ENCODE measurements at regions not wholly inside any gene's neighbourhood (a gene's known extent, or its start where the extent isn't known, plus 50 kb on each side); places are given as distances from the start of the nearest gene placed in this dataset.

DNA sequence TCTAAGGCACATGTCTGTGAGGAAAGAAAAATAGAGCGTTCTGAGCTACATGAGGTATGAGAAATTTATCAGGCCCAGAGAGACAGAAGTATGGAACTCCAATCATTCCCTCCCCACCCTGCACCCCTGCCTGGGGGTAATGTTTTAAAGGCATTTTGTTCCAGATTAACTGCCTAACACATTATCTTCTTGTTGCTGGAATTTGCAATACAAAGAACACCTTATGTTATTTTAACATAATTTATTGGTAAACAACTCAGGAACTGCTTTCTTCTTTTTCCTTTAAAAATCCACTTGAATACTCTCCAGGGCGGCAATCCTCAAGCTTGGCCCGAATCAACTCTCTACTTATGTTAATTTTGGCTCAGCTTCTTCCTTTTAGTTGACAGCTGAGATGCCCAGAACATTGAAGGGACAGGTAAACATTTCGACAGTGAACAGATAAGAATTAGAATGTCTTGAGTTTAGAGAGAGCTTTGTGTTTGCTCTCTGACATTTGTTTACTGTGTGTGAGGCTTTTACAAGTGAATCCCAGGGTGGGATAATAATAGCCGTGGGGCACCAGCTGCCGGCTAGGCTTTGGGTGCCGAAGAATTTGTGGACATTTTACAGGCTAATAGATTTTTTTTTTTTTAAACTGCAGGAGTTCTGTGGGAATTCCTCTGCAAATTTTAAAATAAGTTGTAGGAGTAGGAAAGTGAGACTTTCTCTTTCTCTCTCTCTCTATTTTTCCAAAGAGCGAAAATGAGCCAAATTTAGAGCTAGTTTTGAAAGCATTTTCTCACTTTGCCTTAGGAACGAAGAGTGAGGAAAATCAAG is 96.4 kb upstream of the TAF11L2 start:
- Histone ChIP-seq H3K9ac (no peak overlapping the region), H3K4me3 (no peak overlapping the region), H3K4me2 (peak overlapping the region in 3 of 11 experiments; percentile 21 to 28 (median 22); a peak in 1 of 22 replicates), H3K4me1 (peaks cover 0 to 22% (median 4%) of the 10 kb centered on the region in 10 experiments; a peak in 7 of 20 replicates), H3K9me3 (replicated peaks in 1 of 11) (no peaks in the 10 kb centered on the region), H4K20me1 (no peaks in the 10 kb centered on the region), H3K27ac (no peak overlapping the region), H3K27me3 (no peaks in the 10 kb centered on the region), H3K36me3 (no peaks in the 10 kb centered on the region)
- TF ChIP-seq Cebpa-rat (IDR thresholded peaks at IDR 0.05), result no peak

DNA sequence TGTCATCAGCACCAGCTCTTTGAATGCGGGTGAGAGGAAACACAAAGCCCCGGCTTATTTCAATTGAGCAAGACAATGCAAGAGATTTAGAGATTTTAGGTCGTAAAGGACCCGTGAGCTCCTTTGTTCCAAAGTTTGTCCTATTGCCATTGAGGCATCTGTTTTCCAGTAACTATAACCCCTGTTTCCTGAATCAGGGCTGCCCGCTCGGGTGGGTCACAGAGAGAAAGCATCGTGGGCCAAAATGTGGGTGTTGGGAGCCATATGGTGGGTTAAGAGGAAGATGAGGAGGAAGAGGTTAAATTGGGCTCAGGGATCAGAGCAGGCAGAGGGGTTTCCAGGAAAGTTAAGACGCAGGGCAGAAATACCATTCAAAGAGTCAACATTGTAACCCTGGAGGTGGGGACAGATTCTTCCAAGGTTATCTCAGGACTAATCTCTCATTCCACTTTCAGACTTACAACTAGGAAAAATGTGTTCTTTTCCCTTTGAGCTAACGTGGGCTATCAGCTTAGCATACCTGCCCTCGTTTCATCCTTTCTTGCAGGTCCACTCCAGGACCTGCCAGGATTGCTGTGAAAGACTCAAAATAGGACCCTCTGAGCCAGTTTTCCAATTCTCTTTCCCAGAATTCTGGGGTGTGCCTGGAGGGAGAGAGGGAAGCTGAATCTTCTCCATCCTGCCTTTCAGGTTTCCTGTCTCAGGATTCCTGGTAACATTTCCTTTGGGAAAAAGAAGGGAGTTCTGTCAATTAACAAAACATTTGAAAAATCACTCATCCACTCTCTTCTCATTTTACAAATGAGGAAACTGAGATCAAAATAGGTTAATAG is 95.5 kb upstream of the TAF11L2 start:
- Histone ChIP-seq H3K4me1 (peaks cover 0 to 22% (median 4%) of the 10 kb centered on the region in 10 experiments; a peak in 7 of 20 replicates), H3K36me3 (no peaks in the 10 kb centered on the region)

DNA sequence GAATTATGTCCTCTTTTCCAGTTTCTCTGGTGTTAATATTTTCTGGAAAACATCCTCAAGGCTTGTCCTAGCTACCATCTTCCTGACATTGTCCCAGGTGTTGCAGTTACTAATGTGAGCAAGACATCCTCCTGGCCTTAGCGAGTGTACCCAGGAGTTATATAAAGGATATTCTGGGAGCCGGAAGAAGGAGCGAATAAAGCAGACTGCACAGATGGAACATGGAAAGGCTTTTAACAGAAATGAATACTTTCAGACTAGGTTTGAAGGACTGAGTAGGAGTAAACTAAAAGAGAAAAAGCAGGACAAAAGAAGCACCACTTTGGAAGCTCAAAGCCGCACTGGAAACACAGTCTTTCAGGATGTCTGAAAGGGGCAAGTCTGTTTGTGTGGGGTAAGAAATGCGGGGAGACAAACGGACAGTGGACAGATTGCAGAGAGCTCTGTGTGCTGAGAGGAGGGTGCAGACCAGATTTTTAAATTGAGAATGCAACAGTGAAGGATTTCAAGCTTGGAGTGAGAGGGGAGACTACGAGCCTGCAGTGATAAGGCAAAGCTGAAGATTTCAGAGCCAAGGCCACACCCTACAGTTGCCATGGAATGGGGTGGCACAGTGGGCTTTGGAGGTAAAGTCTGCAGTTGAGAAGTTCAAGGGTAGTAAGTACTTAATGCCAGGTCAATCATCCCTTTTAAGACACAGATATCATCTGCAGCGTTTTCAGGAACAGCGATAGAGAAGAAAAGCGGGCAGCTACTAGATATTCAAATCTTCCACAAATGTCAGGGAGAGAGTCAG is 94.1 kb upstream of the TAF11L2 start:
- Histone ChIP-seq H3K4me2 (no peak overlapping the region), H3K4me3 (no peak overlapping the region), H4K20me1 (no peaks in the 10 kb centered on the region), H3K27ac (no peak overlapping the region), H3K9ac (no peak overlapping the region), H3K9me3 (replicated peaks in 1 of 11) (no peaks in the 10 kb centered on the region), H3K4me1 (peaks cover 0 to 11% (median 4%) of the 10 kb centered on the region in 10 experiments; a peak in 6 of 20 replicates), H3K27me3 (no peaks in the 10 kb centered on the region), H3K36me3 (no peaks in the 10 kb centered on the region)
- no peak for TF ChIP-seq Cebpa-rat (IDR thresholded peaks at IDR 0.05)

More for the DNA sequence above, 95.5 kb upstream of the TAF11L2 start:
- no peak overlapping the region for H3K9ac ChIP-seq
- H3K27ac ChIP-seq, result no peak overlapping the region
- no peak for TF ChIP-seq Cebpa-rat (IDR thresholded peaks at IDR 0.05)
- no peak overlapping the region for H3K4me2 ChIP-seq
- no peaks in the 10 kb centered on the region for H3K9me3 ChIP-seq (replicated peaks in 1 of 11)
- no peak overlapping the region for H3K4me3 ChIP-seq
- no peaks in the 10 kb centered on the region for H4K20me1 ChIP-seq
- no peaks in the 10 kb centered on the region for H3K27me3 ChIP-seq

DNA sequence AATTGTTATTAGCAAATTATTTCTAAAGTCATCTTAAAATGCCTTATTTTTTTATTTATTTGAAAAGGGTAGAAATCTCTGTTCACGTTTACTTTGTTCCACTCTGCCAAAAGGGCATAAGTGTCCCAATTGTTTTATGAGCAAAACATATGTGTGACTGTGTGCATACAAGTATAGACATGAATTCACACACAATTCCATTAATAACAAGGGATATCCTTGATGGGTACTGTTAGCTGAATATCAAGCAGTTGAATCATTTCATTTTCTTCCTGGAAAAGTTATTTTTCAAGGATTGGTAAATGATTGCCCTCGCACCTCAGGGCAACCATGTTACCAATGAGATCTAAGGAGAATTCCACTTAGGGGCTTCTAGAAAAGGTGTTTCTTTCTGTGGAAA is 92.1 kb upstream of the TAF11L2 start:
- Histone ChIP-seq H3K27me3 (no peaks in the 10 kb centered on the region), H3K4me2 (no peak overlapping the region), H3K4me1 (peaks cover 0 to 4% (median 0%) of the 10 kb centered on the region in 10 experiments; a peak in 2 of 20 replicates), H4K20me1 (no peaks in the 10 kb centered on the region), H3K4me3 (no peak overlapping the region), H3K36me3 (no peaks in the 10 kb centered on the region), H3K9ac (no peak overlapping the region), H3K27ac (no peak overlapping the region), H3K9me3 (replicated peaks in 1 of 11) (no peaks in the 10 kb centered on the region)
- TF ChIP-seq Cebpa-rat (IDR thresholded peaks at IDR 0.05), result no peak

DNA sequence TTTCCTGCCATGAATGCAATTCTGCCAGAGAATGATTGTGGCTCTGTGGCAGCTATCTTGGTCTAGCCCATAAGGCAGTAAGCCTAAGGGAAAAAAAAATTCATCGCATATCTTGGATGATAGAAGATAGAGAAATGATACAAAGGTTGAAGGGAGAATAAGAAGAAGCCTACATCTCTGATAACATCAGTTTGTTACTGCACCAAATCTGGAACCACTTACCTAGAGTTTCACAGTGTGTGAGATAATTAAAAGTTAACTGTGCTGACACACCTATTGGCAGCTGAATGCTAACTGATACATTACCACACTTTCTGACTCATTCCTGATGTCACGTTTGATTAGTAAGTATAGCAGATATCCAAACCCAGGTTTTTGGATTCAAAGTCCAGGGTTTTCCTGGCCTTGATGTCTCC is 91.6 kb upstream of the TAF11L2 start:
- no peak for TF ChIP-seq Cebpa-rat (IDR thresholded peaks at IDR 0.05)
- no peak overlapping the region for H3K4me2 ChIP-seq
- no peaks in the 10 kb centered on the region for H3K4me1 ChIP-seq
- H3K9ac ChIP-seq, result no peak overlapping the region
- no peaks in the 10 kb centered on the region for H4K20me1 ChIP-seq
- no peak overlapping the region for H3K4me3 ChIP-seq
- no peak overlapping the region for H3K27ac ChIP-seq
- no peaks in the 10 kb centered on the region for H3K9me3 ChIP-seq (replicated peaks in 1 of 11)
- no peaks in the 10 kb centered on the region for H3K27me3 ChIP-seq
- no peaks in the 10 kb centered on the region for H3K36me3 ChIP-seq

DNA sequence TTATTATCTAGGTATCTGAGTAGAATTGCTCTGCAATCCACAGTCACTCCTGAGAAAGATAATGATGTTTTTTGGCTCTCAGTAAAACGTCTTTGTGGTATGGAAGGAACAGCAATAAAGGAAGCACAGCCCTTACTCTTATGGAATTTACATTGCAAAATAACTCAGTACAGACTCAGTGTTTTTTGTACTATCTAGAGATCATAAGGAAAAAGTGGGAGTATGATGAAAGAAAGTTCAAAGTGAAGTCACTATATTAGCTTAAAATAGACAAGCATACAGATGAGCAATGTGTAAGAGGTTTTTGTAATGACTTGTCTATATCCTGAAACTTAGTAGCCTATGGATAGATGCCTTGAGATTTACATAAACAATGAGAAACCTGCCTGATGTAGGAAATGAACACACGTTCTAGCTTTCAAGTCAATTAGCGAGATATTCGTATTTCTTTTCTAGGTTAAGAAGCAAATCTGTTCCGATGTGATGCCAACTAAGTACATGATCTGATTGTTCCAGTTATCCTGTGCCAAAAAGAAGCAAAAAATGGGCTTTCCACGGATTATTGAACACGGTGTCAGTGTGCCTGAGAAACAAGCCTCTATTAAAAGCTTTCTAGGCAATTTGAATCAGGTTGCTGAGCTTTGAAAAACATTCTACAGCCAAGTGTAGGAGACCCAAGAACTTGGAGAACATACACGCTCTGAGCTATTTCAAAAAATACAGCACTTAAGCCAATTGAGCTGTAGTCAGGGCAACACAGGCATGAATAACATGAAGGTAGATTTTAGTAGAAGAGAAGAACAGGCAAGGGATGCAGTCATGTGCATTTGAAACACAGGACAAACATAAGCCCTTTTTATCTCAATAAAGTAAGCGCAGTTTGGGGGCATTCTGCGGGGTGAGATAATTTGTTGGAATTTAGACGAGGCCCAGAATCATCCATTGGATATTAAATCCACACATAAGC is 86.3 kb upstream of the TAF11L2 start:
- Histone ChIP-seq H3K4me1 (peaks cover 0 to 10% (median 0%) of the 10 kb centered on the region in 10 experiments; a peak in 4 of 20 replicates), H3K4me2 (no peak overlapping the region), H3K27me3 (no peaks in the 10 kb centered on the region), H4K20me1 (no peaks in the 10 kb centered on the region), H3K9me3 (replicated peaks in 1 of 11) (no peaks in the 10 kb centered on the region), H3K36me3 (no peaks in the 10 kb centered on the region), H3K4me3 (no peak overlapping the region), H3K27ac (no peak overlapping the region), H3K9ac (no peak overlapping the region)
- no peak for TF ChIP-seq Cebpa-rat (IDR thresholded peaks at IDR 0.05)

DNA sequence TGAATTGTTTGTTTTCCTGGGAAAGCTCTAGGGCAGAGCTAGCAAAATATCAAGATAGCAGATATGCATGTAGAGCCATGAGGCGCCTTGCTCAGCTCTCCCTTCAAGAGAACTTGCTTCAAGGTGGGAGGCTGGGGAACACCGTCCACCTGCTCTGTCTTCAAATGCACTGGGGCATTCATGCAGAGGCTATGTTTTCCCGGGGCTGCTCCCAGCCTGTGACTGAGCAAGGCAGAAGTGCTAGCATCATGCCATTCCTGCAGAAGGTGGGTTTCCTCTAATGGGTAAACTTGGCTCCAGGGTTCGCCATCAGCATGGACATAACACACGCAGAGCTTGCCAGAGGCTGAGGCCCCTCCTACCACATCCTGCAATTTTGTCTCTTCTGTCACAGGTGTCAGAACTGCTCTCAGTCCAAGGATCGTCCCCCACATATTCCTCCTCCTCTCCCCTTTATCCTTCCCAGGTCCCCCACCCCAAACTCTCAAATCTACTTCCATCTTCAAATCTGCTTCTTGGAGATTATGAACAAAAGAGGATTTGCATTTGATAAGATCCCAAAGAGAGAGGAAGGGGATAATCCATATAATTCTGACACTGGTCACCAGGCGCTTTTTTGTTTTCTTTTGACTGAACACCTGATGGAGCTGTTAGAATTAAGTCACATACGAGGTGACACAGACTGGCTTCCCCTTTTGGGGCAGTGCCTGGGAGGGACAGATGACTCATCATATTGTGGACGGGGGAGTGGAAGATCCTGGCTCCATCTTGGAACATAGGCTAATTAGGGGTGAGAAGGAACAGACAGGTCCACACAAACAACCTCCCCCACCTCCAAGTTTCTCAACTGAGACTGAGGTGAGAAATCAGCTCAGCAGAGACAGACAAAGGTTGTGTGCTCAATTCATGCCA is 85.0 kb upstream of the TAF11L2 start:
- Histone ChIP-seq H3K36me3 (no peaks in the 10 kb centered on the region), H3K4me1 (peaks cover 0 to 10% (median 0%) of the 10 kb centered on the region in 10 experiments; a peak in 4 of 20 replicates), H3K9me3 (replicated peaks in 1 of 11) (no peaks in the 10 kb centered on the region), H3K27me3 (no peaks in the 10 kb centered on the region), H3K27ac (no peak overlapping the region), H3K9ac (no peak overlapping the region), H3K4me2 (peak overlapping the region in 3 of 11 experiments; percentile 10 to 31 (median 27); a peak in 4 of 22 replicates), H4K20me1 (no peaks in the 10 kb centered on the region), H3K4me3 (no peak overlapping the region)
- no peak for TF ChIP-seq Cebpa-rat (IDR thresholded peaks at IDR 0.05)
